Right ventricle myocardium inferior (tissue), 1 donor: ENCODE measurements at regions not wholly inside any gene's neighbourhood (a gene's known extent, or its start where the extent isn't known, plus 50 kb on each side); places are given as distances from the start of the nearest gene placed in this dataset.

Experiments used
- ATAC-seq: fragments of 200-7000 bp; cut with Tn5 transposase; one replicate; pipeline ENCODE4 v1.9.1; 2020; ENCODE audit warnings: mild to moderate bottlenecking, moderate library complexity
- DNase-seq: peaks from one replicate; pipeline ENCODE4 v3.0.0; 2021; ENCODE audit errors: missing footprints
- intact Hi-C: fragments of 100-400 bp; cut with DNase I; formaldehyde crosslinking; loops from one replicate; pipeline ENCODE4 v1.11.0; 2022
- donor health status: DM: no; HTN: yes; CAD: no; lungs with severe emphysema.

DNA sequence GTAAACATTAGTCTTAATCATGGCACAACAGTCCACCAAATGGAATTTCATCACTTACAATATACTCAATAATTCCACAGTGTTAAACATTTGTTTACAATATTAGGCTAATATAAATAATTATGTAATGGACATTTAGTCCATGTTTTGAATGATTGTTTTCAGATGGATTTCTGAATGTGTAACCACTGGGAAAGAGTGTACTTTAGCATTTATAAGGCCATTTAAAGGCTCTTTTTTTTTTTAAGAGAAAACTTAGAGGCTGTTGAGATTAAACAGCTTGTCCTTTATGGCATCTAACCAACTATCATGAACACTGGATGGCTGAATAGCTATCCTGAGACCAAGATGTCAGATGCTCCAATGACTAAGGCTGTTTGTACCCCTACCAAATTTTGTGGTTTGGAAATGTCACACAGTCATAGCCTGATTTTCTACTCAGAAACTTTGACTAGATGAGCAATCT, 248.3 kb upstream of the GLI3 start:
- no peak for DNase-seq
- ATAC-seq = no peak
- intact Hi-C loops = no loop called here

DNA sequence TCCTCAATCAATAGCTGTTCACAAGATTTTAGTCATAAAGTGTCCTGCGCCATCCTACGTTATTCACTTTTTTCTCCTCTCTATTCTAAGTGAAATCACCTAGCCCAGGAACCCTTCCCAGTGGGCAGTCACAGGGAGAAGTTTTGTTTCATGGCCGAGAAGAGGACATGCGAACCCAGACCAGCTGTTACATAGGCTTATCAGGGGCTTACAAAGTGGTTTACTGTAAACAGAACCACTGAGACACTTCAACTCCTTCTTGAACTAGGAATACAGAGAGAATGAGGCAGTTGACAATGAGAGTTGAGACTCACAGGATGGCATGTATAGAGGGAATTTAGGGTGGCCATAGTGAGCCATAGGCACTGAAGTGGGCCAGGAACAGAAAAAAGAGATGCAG, 246.9 kb upstream of the GLI3 start:
- no peak for DNase-seq
- intact Hi-C loops = no loop called here
- no peak for ATAC-seq

DNA sequence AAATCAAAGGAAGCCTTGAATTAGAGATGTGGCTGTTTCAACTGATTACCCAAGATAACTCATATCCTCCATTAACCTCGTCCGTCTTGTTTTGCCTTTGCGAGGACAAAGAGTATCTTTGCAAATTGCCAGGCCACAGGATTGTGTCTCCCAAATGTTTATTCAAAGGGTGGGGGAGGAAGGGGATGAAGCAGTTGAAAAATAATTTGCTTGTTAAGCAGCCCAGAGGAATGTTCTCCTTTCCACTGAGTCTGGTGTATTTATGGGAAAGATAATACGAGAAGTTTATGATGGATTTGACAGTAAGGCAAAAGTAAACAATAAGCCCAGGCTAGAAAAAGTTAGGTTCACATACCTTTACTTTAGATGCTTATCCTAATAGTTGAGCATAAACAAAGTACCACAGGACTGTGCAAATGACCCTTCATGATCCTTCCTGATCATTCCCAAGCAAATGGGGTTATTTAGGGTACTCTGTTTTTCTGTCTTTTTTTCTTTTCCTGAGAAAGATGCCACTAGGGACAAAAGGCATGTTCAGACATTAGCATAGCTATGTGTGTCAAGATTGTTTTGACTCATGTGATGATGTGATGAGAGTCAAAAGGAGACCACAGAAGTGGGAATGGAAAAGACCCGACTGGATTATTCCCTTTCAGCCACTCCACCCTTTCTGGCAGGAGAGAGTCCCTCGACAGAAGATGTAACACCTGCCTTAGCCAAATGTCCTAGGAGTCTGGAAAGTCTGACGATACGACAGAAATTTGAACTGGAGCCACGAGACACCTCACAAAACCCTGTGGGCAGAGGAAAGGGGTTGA, 243.0 kb upstream of the GLI3 start:
- ATAC-seq (peak; percentile 75), DNase-seq (no peak)
- intact Hi-C loops = no loop called here

DNA sequence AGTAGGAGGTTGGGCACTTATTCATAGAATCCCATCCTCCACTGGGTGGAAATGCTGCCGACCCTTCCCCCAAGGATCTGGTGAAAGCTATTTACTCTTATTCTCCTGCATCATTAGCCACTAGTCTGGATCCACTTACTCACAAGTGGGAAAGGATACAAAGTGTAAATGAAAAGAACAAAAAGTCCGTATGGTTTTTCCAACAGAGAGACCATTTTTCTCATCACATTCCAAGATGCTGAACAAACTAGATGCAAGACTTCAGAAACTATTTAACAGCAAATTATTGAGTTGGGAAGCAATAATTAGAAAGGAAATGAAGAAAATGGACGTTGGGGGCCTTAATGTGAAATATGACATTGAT, 242.4 kb upstream of the GLI3 start:
- ATAC-seq (no peak), DNase-seq (no peak)
- intact Hi-C loops = no loop called here

DNA sequence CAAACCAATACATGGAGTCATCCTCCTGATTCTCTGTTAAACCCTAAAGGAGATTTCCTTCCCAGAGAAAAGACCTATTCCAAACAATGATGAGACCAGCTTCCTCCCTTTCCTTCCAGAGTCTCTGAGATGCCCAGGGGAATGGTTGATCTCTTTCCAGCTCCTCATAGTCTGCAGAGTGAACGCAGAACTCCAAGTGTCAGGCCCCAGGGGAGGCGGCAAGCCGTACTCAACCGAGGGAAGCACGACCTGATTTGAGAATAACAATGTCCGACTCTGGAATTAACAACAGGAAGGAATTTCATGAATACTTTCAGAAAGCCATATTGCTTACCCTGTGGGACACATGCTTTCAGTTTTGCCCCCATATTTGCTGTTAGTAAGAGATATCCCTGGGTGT, 241.7 kb upstream of the GLI3 start:
- DNase-seq (no peak), ATAC-seq (peak; percentile 37)
- intact Hi-C loops = no loop called here

DNA sequence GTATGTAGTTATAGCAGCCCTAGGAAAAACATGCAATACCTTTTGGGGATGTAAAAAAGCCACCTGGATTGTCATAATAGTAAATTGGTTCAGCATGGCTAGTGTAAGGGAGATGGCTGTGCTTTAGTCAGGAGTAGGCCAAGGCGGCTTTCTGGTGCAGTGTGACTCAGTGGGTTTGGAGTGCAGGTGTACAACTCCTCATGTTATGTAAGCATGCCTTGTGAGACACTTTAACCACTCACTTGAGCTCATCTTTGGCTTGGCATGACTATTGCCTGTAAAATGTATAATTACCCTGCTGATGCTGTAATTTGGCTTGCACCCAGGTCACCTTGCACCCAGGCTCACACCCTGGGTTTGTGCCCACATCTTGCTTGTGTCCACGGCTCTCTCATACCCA, 239.2 kb upstream of the GLI3 start:
- ATAC-seq (no peak), DNase-seq (no peak)
- intact Hi-C loops = no loop called here

DNA sequence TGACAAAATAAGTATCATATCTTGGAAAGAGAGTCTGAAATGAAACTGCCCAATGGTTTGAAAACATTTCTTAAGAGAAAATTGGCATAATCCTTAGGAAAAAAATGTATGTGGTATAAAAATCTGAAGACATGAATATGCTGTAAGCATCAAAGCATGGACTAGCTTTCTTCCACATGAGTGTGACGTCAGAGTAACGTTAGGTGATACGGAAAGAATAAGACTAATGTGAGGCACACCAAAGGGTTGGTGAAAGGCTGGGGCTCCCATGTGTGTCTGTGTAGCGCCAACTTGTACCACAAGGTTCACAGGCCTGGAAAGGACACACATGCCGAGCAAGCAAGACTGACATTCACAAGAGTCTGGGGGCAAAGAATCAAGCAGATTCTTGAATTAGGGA, 238.1 kb upstream of the GLI3 start:
- ATAC-seq (no peak), DNase-seq (no peak)
- intact Hi-C loops = no loop called here

DNA sequence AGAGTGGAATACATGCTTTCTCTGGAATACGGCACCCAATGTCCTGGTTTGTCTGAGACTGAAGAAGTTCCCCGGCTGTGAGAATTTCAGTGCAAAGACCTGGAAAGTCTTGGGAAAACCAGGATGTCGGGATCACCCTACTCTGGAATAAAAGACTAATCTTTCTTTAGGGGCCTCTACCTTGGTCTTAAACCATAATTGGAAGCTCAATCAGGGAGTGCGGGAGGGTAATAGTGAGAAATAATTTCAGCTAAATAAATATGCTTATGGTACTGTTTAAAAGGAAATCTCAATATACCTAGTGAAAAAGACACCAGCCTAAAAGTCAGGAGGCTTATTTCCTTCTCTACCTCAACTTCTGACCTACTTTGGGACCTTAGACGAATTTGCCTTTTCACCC, 236.1 kb upstream of the GLI3 start:
- no peak for ATAC-seq
- DNase-seq = no peak
- intact Hi-C loops = no loop called here

DNA sequence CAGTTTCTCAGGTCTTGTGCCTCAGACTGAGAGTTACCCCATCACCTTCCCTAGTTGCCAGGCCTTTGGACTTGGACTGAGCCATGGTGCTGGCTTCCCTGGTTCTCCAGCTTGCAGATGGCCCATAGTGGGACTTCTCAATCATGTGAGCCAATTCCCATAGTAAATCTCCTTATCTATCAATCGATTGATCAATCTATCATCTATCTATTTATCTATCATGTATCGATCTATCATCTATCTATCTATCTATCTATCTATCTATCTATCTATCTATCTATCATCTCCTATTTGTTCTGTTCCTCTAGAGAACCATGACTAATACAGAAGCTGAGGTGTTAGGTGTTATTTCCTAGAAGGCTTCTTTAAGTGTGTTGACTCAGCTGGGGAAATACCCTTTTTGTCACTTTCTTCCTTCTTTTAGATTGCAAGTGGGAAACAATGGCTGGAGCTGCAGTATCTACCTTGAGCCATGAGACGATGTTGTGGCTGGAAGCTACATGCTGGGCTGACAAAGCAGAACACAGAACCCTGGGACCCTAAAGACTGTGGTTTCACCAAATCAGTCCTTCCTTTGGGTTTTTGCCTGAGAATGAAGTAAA, 234.7 kb upstream of the GLI3 start:
- no peak for ATAC-seq

DNA sequence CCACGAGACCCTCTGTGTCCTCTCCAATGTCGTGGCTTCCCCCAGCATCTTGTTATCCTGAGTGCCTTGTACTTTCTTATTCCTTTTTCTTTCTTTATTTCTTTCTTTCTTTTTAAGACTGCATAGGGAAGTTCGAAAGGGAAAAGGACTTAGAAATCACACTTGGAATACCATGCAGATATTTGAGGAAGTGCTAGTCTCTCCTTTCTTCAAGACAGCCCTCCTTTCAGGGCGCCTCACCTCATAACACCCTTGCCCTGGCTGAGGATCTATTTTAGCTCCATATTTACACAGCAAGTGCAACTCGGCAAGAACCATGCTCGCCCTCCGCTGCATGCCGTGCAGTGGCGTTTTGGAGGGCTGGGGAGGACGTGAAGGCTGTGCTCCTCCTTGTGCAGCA, 232.3 kb upstream of the GLI3 start:
- DNase-seq (no peak), ATAC-seq (no peak)
- intact Hi-C loops = no loop called here

More for the DNA sequence above, 234.7 kb upstream of the GLI3 start:
- intact Hi-C loops = no loop called here
- no peak for DNase-seq

DNA sequence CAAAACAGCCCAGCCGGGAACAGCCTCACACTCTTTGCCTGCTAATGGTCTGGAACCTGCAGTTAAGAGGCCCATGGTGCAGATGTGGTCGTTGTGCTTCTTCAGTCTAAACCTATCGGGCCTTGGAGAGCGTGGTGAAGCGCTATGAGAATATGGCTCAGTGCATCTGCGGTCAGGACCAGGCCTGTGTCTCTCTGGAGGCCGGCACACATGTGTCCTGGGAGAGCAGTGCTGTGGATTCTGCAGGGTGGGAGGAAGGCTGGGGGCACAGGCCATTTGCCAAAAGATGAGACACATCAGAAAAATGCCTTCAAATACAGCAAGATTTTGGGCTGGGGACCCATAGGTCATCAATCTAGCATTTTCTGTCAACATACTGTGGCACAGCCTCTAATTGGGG, 231.5 kb upstream of the GLI3 start:
- ATAC-seq (no peak), DNase-seq (no peak)
- intact Hi-C loops = no loop called here

DNA sequence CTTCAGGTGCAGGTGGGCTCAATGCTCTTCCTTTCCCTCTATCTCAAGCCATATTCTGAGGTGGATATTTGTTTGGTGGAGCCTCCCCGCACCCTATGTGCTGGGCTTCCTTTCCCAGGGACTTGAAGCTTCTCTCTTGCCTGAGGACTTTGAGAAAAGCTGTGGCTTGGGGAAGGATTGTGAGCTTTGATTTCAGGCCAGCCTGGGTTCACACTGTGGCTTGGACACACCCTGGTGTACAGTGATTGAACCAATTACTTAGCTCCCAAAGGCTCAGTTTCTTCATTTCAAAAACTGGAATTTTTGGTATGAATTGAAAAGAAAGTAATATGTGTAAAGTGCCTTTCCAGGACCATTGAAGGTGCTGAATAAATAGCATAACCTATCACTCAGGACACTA, 224.5 kb upstream of the GLI3 start:
- ATAC-seq (no peak), DNase-seq (no peak)
- intact Hi-C loops = no loop called here

DNA sequence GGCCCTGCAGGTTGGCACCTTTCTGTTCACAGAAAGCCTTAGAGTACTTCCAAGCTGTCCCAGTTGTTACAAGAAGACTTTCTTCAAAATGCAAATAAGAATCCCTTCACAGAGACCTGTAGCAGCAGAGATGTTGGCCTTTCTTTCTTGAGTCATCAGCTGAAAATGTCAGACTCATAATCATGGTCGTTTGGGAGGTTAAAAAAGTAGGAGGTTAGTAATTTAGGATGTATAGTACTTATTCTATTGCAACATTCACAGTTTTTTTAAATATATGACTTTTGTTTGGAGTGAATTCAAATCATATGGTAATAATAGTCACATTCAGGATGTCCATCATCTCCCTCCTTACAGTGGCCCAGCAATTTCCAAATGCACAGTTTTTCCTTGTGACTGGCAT, 223.9 kb upstream of the GLI3 start:
- DNase-seq (no peak), ATAC-seq (no peak)
- intact Hi-C loops = no loop called here

DNA sequence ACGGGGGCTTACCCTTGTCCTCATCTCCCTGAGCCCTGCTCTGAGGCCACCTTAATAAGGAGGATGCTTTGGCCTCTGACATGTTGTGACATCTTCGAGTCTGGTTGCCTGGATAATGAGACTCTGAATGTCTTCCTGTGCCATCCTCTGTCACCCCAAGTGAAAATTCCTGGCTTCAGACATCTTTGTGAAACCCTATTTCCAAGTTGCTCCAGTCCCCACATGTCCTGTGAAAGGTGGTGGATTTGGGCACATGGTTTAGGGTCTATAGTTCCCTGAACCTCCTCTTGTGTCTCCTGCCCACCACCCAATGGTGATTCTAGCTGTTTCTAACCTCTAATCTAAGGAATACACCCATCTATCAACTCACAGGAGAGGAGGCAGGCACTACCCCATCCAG, 223.1 kb upstream of the GLI3 start:
- ATAC-seq = no peak
- intact Hi-C loops = no loop called here
- DNase-seq = no peak

DNA sequence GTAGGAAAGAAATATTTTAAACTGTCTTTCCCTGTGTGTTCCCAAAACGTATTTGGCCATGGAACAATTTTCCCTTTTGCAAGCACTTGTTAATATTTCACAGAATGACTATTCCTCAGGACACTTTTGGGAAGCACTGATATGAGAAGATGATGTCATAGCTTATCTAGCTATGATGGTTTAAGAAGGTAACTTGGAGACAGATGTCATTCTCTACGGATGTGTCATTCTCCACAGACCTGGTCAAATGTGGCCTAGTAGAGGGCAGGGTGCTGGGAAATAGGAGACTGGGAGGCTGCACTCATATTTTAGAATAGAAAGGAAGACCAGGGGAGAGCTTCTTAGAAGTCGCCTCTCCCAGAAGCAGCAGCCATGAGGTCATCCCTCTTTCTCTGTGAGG, 220.7 kb upstream of the GLI3 start:
- DNase-seq = no peak
- no peak for ATAC-seq
- intact Hi-C loops = no loop called here

DNA sequence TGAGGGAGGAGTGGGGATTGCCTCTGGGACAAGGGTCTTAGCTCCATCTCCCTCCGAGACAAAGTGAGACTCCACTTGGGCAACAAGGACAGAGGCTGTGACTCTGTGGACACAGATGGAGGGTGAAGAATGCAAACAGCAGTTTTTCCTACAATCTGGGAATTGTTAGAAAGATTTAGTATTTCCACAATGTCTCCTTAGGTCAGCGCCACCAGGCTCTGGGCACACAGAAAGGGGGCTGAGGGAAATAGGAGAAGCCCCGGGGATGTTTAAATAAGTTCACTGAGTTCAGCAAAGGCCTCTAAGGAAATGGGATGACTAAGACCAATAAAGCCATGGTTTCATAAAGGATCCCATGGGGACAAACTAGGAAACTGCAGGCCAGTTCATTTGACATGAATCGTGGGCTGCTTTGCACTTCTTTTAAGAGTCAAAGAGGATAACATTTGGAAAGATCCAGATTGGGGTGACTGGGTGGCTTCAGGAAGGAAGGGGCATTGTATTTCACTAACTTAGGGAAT, 219.8 kb upstream of the GLI3 start:
- intact Hi-C loops = no loop called here
- DNase-seq (no peak), ATAC-seq (no peak)

DNA sequence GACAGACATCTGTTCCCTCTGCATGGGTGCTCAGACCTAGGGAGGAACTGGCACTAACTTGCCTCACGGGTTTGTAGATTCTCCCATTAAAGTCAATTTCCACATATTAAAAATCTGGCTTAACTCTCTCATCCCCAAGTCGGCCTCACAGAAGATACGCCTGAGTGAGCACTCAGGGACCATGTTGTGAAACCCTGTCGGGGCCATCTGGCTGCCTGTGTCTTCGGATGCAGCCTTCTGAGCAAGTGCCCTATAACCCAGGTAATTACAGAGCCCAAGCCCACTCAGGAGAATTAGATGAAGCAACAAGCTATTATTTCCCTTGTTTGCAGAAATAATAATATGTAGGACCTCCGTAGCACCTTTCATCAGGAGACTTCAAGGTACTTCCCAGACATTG, 219.3 kb upstream of the GLI3 start:
- DNase-seq (no peak), ATAC-seq (no peak)
- intact Hi-C loops = no loop called here

DNA sequence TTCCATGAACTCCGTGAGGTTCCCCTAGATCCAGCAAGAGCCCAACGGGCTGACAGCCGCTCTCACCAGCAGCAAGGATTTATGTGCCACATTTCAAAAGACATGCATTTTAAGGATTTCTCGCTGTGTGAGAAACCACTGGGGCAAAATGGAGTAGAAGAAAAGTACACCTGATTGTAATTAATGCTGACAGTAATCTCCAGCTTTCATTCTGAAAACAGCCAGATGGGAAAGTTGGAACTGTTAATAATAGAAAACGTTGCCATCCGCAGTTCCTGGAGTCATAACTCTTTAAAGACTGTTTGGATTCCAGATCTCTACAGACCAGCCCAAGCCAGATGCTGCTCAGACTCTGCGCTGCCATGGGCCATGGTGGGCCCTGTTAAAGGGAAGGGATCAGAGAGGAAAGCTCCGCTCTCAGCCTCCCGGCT, 216.9 kb upstream of the GLI3 start:
- no peak for DNase-seq
- no peak for ATAC-seq
- intact Hi-C loops = no loop called here

DNA sequence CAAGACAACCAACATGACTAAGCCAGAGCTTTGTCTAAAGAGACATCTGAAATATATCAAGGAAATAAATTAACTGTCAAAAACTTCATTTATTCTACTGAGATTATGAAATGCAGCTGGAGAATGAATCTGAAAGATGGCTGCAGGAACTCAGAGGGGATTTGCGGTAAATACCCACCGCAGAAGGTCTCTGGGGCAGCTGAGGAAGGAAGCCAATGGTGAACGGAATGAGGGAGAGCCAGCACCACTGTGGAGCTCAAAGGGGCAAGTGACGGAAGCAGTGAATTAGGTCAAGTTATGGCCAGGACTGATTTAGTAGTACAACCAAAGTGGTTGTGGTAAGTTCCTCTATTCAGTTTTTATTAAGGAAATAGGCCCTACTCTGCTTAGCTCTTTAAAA, 215.3 kb upstream of the GLI3 start:
- intact Hi-C loops = no loop called here
- DNase-seq (no peak), ATAC-seq (no peak)

DNA sequence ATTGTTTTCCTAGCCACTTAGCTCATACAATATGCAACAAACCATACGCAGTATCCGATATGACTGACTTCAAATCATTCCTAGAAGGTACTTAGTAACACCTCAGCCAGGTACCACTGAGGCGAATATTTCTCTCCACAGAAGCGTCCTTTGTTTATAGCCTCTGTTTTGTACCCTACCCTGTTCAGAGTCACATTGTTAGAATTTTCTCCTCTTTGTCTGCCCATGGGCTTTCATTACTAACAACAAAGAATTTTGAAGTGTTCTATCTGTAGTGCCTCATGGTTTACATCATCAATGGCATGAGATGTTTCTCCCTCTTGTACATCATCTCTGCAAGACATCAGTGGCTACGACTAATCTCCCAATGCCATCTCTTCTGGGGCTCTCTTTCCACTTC, 212.4 kb upstream of the GLI3 start:
- no peak for ATAC-seq
- intact Hi-C loops = no loop called here
- DNase-seq = no peak

DNA sequence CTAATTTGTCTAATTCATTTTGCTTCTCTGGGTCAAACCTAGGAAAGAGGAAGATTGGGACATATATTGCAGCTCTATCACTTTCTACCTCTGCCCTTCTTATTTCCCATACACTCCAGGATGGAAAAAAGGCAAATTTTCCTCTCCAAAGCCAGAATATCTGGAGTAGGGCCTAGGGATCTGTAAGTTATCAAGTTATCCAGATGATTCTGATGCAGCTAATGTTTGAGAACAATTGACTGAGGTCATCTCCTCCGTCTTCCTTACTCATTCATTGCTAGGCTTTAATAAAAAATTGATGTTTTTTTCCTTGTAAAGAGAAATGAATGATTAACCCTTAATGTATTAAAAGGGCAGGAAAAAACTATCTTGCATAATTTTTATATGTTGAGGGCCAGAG, 211.9 kb upstream of the GLI3 start:
- intact Hi-C loops = no loop called here
- no peak for ATAC-seq
- no peak for DNase-seq
